ENCODE measurements at regions not wholly inside any gene's neighbourhood (a gene's known extent, or its start where the extent isn't known, plus 50 kb on each side); places are given as distances from the start of the nearest gene placed in this dataset.

DNA sequence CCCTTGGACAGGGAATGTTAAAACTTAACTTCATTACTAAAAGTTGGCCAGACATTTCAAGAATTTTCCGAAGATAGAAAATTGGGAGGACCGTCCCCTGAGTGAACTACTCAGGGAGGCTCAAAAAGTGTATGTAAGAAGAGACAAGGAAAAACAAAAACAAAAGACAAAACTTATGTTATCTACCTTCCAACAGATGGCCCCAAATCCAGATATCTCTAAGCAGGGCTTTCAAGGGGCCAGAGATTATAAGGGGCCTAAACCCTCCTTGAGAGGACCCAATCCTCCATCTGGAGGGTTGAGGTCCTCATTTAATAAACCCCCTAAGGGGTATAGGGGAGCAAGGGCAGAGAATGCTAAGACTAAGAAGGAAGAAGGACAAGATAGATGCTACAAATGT is 203.6 kb downstream of the SH2D4B start:
- TF ChIP-seq POLR2A (IDR thresholded peaks at IDR 0.05), result no peak
- TF ChIP-seq, protein P1, sequence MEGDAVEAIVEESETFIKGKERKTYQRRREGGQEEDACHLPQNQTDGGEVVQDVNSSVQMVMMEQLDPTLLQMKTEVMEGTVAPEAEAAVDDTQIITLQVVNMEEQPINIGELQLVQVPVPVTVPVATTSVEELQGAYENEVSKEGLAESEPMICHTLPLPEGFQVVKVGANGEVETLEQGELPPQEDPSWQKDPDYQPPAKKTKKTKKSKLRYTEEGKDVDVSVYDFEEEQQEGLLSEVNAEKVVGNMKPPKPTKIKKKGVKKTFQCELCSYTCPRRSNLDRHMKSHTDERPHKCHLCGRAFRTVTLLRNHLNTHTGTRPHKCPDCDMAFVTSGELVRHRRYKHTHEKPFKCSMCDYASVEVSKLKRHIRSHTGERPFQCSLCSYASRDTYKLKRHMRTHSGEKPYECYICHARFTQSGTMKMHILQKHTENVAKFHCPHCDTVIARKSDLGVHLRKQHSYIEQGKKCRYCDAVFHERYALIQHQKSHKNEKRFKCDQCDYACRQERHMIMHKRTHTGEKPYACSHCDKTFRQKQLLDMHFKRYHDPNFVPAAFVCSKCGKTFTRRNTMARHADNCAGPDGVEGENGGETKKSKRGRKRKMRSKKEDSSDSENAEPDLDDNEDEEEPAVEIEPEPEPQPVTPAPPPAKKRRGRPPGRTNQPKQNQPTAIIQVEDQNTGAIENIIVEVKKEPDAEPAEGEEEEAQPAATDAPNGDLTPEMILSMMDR (IDR thresholded peaks at IDR 0.05), result no peak
